ENCODE measurements at regions not wholly inside any gene's neighbourhood (a gene's known extent, or its start where the extent isn't known, plus 50 kb on each side); places are given as distances from the start of the nearest gene placed in this dataset.

- no peaks in the 10 kb centered on the region for H3K27me3 ChIP-seq (ENCODE audit: control insufficient read depth, insufficient read depth, low read length)
- no peak for DNase-seq (ENCODE audit: low read depth)
- H3K36me3 ChIP-seq (ENCODE audit: control insufficient read depth, insufficient read depth, low read length): no peaks in the 10 kb centered on the region
- TF ChIP-seq CTCF (IDR thresholded peaks at IDR 0.05; ENCODE audit: insufficient read depth, low read length, severe bottlenecking): no peak
- FAIRE-seq: no peak
- no peak overlapping the region for H3K4me3 ChIP-seq (ENCODE audit: low read depth, low read length)
Measured at GRCh38 chr3:16026753-16027152, 147.7 kb upstream of the GALNT15 start.

- TF ChIP-seq CTCF (IDR thresholded peaks at IDR 0.05; ENCODE audit: insufficient read depth, low read length, severe bottlenecking): no peak
- peak; percentile 62 for DNase-seq (ENCODE audit: low read depth)
- no peak overlapping the region for H3K4me3 ChIP-seq (ENCODE audit: low read depth, low read length)
- no peak for FAIRE-seq
- no peaks in the 10 kb centered on the region for H3K36me3 ChIP-seq (ENCODE audit: control insufficient read depth, insufficient read depth, low read length)
- no peaks in the 10 kb centered on the region for H3K27me3 ChIP-seq (ENCODE audit: control insufficient read depth, insufficient read depth, low read length)
Measured at GRCh38 chr3:16028604-16029003, 145.9 kb upstream of the GALNT15 start.

GRCh38 chr3:16030342-16030741 is 144.1 kb upstream of the GALNT15 start:
- Histone ChIP-seq H3K27me3 (ENCODE audit: control insufficient read depth, insufficient read depth, low read length) (no peaks in the 10 kb centered on the region), H3K36me3 (ENCODE audit: control insufficient read depth, insufficient read depth, low read length) (no peaks in the 10 kb centered on the region), H3K4me3 (ENCODE audit: low read depth, low read length) (no peak overlapping the region)
- FAIRE-seq (no peak), DNase-seq (ENCODE audit: low read depth) (no peak)
- TF ChIP-seq CTCF (IDR thresholded peaks at IDR 0.05; ENCODE audit: insufficient read depth, low read length, severe bottlenecking): no peak

GRCh38 chr3:16031434-16031833 is 143.0 kb upstream of the GALNT15 start:
- TF ChIP-seq CTCF (IDR thresholded peaks at IDR 0.05; ENCODE audit: insufficient read depth, low read length, severe bottlenecking): no peak
- Histone ChIP-seq H3K27me3 (ENCODE audit: control insufficient read depth, insufficient read depth, low read length) (no peaks in the 10 kb centered on the region), H3K4me3 (ENCODE audit: low read depth, low read length) (no peak overlapping the region), H3K36me3 (ENCODE audit: control insufficient read depth, insufficient read depth, low read length) (no peaks in the 10 kb centered on the region)
- FAIRE-seq: no peak
- DNase-seq (ENCODE audit: low read depth): peak; percentile 55

- H3K36me3 ChIP-seq (ENCODE audit: control insufficient read depth, insufficient read depth, low read length): no peaks in the 10 kb centered on the region
- H3K27me3 ChIP-seq (ENCODE audit: control insufficient read depth, insufficient read depth, low read length): no peaks in the 10 kb centered on the region
- DNase-seq (ENCODE audit: low read depth) (peak; percentile 56), FAIRE-seq (no peak)
- no peak for TF ChIP-seq CTCF (IDR thresholded peaks at IDR 0.05; ENCODE audit: insufficient read depth, low read length, severe bottlenecking)
- no peak overlapping the region for H3K4me3 ChIP-seq (ENCODE audit: low read depth, low read length)
Measured at GRCh38 chr3:16033889-16034687, 140.4 kb upstream of the GALNT15 start.

- TF ChIP-seq CTCF (IDR thresholded peaks at IDR 0.05; ENCODE audit: insufficient read depth, low read length, severe bottlenecking): no peak
- Histone ChIP-seq H3K4me3 (ENCODE audit: low read depth, low read length) (no peak overlapping the region), H3K27me3 (ENCODE audit: control insufficient read depth, insufficient read depth, low read length) (no peaks in the 10 kb centered on the region), H3K36me3 (ENCODE audit: control insufficient read depth, insufficient read depth, low read length) (no peaks in the 10 kb centered on the region)
- FAIRE-seq: no peak
- no peak for DNase-seq (ENCODE audit: low read depth)
Measured at GRCh38 chr3:16040991-16041390, 133.5 kb upstream of the GALNT15 start.
